ENCODE measurements at regions not wholly inside any gene's neighbourhood (a gene's known extent, or its start where the extent isn't known, plus 50 kb on each side); places are given as distances from the start of the nearest gene placed in this dataset.
"Not testable (repeated sequence)": the region's sequence is repeated elsewhere in the genome, so short reads cannot be mapped to it uniquely, and the experiment has no call there.

DNA sequence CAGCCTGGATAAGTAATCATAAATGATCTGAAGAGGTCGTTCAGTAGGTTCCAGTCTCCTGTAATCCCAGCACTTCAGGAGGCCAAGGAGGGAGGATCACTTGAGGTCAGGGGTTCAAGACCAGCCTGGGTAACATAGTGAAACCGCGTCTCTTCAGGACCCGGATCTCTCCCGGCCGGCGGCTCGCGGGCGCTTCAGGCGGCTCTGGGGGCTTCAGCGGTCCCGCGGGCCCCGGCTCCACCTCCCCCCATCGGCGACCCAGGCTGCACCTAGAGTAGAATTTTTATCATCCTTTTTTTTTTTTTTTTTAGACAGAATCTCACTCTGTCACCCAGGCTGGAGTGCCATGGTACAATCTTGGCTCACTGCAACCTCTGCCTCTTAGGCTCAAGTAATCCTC is 95.9 kb downstream of the ABCC12 start:
- H3K4me3 ChIP-seq = no peak overlapping the region
- no peak overlapping the region for H3K27ac ChIP-seq

DNA sequence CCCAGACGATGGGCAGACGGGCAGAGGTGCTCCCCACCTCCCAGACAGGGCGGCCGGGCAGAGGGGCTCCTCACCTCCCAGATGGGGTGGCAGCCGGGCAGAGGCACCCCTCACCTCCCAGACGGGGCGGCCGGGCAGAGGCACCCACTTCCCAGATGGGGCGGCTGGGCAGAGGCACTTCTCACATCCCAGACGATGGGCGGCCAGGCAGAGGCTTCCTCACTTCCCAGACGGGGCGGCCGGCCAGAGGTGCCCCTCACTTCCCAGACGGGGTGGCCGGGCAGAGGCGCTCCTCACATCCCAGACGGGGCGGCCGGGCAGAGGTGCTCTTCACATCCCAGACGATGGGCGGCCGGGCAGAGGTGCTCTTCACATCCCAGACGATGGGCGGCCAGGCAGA is 96.6 kb downstream of the ABCC12 start:
- H3K27ac ChIP-seq, H3K4me3 ChIP-seq: not testable (repeated sequence)

DNA sequence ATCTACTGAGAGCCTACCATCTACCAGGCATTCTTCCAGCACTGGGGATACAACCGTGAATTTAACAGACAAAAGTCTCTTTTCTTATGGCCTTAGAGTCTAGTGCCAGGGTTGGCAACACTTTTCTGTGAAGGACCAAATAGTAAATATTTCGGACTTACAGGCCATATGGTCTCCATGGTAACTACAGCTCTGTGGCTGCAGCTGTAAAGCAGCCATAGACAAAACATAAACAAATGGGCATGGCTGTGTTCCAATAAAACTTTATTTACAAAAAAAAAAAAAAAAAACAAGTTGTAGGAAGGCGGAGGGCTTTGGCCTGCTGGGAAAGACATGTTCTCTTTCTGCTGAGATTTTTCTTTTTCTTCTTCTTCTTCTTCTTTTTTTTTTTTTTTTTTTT is 98.7 kb downstream of the ABCC12 start:
- no peak overlapping the region for H3K4me3 ChIP-seq
- no peak overlapping the region for H3K27ac ChIP-seq

DNA sequence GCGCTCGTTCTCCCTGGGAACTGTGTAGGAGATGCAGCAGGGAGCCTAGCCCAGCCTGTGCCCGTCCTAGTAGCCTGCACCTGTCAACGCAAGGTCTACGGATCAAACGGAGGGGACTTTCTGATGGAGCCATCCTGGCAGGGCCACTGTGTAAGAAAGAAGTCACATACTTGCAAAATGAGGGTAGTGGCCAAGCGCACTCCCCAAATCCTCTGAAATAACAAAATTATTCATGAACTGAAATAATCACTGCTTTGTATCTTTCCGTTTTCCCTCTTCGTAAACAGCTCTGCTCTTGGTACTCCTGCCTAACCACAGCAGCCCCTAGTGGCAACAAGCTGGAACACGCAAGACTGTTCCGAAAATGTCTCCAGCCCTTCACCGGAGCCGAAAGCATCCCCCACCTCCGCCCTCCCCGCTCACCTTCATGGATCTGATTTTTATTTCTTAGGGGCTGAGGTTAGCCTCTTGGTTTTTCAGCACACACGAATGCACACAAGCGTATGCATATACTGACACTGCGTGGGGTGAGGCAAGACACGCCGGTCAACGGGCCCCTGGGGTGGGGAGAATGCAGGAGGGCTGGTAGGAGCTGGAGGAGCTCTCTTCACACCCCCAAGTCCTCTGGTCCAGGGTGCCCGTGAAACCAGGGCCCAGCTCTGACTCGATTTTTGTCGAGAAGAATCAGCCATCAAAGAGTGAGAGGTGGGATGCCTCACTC is 100.8 kb downstream of the ABCC12 start:
- H3K27ac ChIP-seq = no peak overlapping the region
- no peak overlapping the region for H3K4me3 ChIP-seq

DNA sequence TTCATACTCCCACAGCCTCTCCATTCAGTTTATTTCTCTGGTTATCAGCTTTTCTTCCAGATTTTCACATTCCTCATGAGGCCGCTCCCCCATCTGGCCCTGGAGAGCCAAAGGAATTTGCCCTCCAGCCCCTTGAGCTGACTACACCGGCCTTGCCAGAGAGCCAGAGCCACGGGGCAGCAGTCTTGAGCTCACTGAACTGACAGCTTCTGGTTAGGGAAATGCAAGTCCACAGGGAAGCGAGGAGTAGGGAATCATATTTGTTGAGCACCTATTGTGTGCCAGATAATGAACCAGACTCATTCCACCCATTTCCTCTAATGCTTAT is 102.4 kb downstream of the ABCC12 start:
- H3K4me3 ChIP-seq = no peak overlapping the region
- no peak overlapping the region for H3K27ac ChIP-seq

DNA sequence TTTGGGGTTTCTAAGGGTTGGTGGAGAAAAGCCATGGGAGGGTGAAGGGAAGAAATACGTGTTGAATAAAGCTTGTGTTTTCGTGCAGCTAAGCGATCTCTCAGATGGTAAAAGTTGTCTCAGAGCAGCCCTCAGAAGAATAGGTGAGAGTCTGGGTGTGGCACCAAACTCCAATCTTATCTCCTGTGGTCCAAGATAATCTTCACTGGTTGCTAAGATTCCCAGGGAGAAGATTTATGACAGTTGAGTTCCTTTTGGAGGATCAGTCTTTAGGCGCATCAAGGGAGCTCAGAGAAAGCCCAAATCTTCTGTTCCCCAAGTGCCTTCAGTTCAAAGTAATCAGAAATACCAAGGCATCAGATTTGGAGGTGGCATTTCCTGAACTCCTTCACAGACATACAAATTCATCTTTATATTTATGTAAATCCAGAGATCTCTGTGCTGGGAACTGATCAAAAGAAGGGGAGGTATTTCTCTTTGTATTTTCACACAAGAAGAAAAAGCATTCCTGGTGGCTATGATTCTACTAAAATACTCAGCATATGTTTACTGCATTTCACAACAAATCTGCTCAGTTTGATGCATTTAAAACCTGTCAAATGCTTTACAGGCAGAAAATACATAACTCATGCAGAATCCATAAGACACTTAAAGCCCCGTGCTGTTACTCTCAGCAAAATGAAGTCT is 102.9 kb downstream of the ABCC12 start:
- Histone ChIP-seq H3K27ac (no peak overlapping the region), H3K4me3 (no peak overlapping the region)

DNA sequence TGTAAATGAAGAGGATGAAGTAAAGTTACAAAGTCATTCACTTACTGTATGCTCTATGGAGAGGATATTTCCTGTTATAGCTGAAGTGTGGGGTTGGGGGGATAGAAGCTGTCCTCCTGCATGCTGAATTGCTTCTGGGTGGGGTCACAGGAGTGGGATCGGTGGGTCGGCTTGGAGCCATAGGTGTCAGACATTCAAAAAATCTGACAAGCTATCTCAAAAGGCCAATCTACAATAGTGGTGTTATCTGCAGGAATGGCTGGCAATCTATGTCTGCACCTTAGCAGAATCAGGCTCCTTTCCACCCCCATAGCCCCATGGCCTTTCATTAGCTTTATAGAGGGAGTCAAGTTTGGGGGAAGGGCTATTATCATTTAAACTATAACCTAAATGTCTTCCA is 104.9 kb downstream of the ABCC12 start:
- no peak overlapping the region for H3K27ac ChIP-seq
- H3K4me3 ChIP-seq = no peak overlapping the region

DNA sequence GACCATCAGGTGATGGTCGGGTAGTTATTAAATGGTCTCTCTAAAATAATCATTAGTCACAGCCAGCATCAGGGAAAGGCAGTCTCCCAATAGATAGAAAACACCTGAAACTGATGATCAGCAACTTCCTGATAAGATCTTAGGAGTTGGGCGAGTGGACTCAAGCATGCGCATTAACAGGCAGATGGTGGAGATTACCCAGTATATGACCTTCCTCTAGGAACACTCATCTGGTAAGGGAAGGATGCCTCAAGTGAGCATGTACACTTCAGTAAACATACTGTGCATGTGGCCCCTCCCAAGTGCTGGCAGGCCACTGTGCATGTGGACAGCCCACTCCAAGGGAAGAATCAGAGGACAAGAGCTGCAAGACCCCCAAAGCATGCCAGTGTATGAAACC is 105.9 kb downstream of the ABCC12 start:
- Histone ChIP-seq H3K4me3 (no peak overlapping the region), H3K27ac (no peak overlapping the region)

DNA sequence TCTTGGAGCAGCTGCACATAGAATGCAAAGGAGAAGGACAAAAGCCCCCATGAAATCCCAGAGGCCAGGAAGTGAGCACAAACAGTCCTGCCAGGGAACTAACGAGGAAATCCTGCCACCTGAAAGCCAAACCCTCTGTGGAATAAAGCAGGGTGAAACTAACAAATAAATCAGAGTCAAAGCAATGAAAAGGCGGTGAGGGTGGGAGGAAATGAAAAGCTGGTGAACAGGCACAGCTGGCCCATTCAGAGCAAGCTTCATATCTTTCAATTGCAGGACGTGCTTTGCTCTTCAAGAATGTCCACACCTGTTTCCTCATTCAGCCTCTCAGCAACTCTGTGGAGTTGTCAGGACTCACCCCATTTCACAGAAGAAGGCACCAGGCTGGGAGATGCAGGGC is 108.1 kb downstream of the ABCC12 start:
- no peak overlapping the region for H3K4me3 ChIP-seq
- H3K27ac ChIP-seq = no peak overlapping the region

DNA sequence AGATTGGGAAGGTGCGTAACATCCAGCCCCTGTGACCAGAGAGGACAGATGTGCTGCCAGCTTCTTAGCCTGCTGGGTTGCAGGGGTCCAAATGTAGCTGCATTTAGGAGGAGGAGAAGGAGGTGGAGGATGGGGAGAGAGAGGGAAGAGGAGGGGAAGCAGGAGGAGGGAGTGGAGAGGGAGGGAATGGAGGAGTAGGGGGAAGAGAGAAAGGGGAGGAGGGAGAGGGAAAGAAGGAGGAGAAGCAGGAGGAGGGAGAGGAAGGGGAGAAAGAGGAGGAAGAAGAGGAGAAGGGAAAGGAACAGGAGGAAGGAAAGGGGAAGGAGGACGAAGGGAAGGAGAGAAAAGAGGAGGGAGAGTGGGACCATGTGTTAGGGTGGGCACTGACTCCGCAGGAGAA is 108.6 kb downstream of the ABCC12 start:
- no peak overlapping the region for H3K4me3 ChIP-seq

DNA sequence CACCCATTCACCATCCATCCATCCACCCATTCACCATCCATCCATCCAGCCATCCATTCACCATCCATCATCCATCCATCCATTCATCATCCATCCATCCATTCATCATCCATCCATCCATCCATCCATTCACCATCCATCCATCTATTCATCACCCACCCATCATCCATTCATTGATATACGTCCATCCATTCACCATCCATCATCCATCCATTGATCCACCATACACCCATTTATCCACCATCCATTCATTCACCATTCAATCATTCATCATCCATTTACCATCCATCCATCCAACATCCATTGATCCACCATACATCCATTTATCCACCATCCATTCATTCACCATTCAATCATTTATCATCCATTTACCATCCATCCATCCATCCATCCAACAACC is 111.7 kb downstream of the ABCC12 start:
- H3K27ac ChIP-seq = no peak overlapping the region
- H3K4me3 ChIP-seq = no peak overlapping the region

More for the DNA sequence above, 108.6 kb downstream of the ABCC12 start:
- no peak overlapping the region for H3K27ac ChIP-seq

DNA sequence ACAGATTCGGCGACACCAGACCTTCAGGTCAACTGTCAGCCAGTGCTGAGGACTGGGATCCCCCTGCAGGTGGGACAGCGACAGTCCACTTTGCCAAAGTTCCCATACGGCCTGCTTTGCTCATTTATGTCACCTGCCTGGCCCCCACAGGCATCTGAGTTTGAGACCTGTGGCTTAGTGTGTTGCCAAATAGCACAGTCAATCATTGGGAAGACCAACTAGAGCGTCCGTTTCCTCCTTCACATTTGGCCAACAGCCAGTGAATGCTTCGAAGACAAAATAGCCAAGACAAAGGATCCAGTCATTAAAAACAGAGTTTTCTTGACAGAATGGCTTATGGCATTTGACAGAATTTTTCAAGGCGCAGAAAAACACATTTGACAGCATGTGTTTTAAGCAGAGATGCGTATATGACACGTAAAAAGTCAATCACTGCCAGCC is 113.8 kb downstream of the ABCC12 start:
- Histone ChIP-seq H3K4me3 (no peak overlapping the region), H3K27ac (no peak overlapping the region)

DNA sequence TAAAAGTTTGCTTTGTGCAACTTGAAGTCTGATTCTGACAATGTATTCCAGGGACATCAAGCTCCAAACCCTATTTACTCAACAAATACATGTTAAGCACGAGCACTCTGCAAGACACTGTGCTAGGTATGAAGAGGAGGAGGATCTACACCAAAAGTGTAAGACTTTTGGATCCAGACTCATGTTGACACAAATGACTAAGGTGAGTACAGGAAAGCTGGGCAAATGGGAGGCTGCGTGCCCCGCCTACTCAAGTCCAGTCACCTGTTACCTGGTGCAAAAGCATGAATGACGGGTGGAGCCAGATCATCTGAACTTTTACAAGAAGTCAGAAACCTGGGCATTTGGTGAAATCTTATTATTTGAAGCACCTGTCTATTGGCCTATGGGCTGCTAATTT is 120.7 kb downstream of the ABCC12 start:
- H3K27ac ChIP-seq = no peak overlapping the region
- no peak overlapping the region for H3K4me3 ChIP-seq

DNA sequence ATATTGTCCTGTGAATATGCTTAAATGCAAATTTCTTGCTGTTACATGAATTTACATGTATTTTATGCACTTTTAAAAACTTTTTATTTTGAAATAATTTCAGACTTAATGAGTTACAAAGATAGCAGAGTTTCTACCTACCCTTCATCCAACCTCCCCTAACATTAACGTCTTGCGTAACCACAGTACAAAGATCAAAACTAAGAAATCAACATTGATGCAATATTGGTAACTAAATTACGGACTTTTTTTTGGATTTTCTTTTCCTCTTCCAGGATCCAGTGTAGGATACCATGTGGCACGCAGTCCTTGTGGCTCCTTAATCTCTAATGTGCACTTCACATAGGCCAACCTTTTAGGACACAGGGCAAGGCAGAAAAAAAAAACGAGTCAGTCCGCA is 124.9 kb downstream of the ABCC12 start:
- Histone ChIP-seq H3K27ac (no peak overlapping the region), H3K4me3 (no peak overlapping the region)

DNA sequence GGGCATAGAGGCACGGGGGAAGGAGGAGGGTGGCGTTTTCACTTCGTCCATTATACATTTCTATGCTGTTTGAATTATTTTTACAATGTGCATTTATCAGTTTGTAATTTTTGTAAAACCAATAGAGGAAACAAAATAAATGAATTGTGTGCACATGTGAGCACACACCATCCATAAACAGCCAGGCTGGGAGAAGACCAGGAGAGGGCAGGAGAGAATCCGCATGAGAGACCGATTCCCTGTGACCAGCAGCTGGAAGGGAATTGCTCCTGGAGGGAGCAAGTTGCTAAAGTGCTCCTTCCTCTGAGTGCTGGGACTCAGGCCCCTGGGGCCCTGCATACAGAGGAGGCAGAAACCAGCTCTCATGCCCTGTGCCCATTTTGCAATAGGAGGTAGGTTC is 126.0 kb downstream of the ABCC12 start:
- H3K27ac ChIP-seq = no peak overlapping the region
- H3K4me3 ChIP-seq = no peak overlapping the region

DNA sequence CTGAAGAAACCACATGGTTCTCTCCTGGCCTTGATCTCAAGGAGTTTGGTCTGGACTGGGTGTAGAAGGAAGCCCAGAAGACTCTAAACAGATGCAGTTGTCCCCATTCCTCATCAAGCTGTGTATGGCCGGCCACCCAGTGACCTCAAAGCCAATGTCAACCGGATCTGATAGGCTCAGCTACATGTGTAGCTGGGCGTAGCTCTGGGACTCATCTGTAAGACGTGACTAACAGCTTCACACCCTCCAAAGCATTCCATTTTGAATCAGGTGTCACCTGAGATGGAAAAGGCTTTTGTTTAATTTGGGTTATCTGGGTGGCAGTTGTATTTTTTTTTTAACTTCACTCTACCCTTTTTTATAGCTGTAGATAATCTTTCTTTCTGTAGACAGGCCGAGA is 130.4 kb downstream of the ABCC12 start:
- no peak overlapping the region for H3K4me3 ChIP-seq
- H3K27ac ChIP-seq = no peak overlapping the region

DNA sequence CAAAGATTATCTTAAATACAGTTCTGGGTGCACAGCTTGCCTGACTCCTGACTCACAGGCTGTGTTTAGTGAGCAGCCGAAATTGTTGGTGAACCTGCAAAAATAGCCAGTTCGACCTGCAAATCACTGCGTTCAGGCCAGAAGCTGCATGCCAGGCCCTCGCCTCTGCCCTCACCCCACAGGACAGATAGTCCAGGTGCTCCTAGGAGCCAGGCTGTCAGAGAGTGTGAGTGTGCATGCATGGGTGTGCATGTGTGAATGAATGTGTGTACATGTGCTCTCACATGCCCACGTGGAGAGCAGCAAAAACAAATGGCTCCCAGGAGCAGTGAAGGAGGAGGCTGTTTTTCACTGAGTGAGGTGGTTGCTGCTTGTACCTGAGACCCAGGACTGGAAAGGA is 131.8 kb downstream of the ABCC12 start:
- no peak overlapping the region for H3K27ac ChIP-seq
- H3K4me3 ChIP-seq = no peak overlapping the region

DNA sequence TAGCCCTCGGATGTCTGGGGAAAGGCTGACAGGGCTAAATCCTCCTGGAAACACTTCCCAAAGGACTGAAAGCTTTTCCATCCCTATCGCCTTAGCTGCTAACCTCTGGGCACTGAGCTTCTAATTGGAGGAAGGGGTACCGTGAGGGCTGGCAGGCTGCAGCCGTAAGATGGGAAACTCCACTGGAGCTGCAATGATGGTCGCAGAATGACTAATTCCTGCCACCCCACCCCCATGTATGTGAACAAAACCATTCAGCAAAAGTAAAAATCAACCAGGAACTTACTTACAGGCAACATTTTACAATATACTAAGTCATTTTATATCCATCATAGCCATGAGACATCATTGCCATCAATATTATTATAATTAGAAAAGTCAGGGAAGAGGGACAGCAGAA is 133.3 kb downstream of the ABCC12 start:
- H3K27ac ChIP-seq = no peak overlapping the region
- H3K4me3 ChIP-seq = no peak overlapping the region

DNA sequence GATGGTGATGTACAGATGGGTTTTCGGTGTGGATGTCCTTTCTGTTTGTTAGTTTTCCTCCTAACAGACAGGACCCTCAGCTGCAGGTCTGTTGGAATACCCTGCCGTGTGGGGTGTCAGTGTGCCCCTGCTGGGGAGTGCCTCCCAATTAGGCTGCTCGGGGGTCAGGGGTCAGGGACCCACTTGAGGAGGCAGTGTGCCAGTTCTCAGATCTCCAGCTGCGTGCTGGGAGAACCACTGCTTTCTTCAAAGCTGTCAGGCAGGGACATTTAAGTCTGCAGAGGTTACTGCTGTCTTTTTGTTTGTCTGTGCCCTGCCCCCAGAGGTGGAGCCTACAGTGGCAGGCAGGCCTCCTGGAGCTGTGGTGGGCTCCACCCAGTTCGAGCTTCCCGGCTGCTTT is 135.2 kb downstream of the ABCC12 start:
- H3K4me3 ChIP-seq, H3K27ac ChIP-seq: not testable (repeated sequence)

DNA sequence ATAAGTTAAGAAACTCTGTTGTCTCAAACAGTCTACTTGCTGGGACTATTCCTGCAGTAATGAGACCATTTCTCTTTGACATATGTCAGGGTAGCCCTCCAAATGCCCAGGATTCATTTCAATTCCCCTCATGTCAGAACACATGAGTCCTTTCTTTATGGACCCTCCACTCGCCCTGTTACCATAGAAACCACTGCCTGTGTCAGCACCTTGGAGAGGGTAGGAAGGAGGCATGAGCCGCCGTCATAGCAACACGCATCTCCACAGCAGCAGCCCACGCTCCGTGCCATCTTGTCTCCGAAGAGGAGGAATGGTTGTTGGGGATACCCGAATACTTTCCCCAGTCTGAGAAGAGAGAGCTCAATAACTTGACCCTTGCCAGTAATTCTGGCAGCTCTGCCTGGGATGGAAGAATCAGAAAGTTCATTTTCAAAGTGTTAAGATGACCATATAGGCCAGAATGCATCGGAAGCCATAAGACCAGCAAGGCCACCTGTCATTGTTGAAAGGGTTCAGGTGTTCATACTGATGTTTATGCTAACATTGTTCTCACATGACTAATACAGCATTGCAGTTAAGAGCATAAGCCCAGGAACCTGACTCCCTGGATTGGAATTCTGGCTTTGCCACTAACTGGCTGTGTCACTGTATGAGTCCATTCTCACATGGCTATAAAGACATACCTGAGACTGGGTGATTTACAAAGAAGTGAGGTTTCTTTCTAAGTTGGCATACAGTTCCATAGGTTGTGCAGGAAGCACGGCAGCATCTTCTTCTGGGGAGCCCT is 141.3 kb downstream of the ABCC12 start:
- no peak overlapping the region for H3K4me3 ChIP-seq
- no peak overlapping the region for H3K27ac ChIP-seq

DNA sequence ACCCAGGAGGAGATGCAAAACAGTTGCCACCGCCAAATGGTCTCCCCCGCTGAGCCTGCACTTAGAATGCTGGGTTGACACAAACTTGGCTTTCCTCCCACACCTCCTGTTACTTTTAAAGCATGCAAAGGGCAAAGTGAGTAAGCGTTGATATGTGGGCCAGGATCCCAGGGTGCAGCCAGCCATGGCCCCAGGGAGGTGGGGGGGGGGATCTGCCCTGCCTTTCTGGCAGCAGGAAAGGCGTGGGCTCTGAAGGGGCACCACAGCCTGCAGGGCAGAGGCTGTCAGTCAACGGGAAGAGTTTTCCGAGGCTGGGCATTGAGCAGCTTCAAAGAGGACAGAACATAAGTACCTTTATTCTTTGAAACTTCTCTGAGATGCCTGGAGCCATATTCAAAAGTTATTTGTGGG is 142.3 kb downstream of the ABCC12 start:
- no peak overlapping the region for H3K4me3 ChIP-seq
- H3K27ac ChIP-seq = no peak overlapping the region
